Stimulated activated CD8-positive, alpha-beta memory T cell treated with anti-CD3 and anti-CD28 coated beads, Interleukin-7, amount 100 ng/mL, for 48 hours (primary cell): ENCODE measurements at regions not wholly inside any gene's neighbourhood (a gene's known extent, or its start where the extent isn't known, plus 50 kb on each side); places are given as distances from the start of the nearest gene placed in this dataset.

ENCODE experiments used
- DNase-seq, 2 donors: peaks; one replicate each; pipeline ENCODE4 v3.0.0-alpha.2; 2020; ENCODE audit warnings: low read depth in 1 of 2; ENCODE audit errors: extremely low read depth in 1 of 2

DNA sequence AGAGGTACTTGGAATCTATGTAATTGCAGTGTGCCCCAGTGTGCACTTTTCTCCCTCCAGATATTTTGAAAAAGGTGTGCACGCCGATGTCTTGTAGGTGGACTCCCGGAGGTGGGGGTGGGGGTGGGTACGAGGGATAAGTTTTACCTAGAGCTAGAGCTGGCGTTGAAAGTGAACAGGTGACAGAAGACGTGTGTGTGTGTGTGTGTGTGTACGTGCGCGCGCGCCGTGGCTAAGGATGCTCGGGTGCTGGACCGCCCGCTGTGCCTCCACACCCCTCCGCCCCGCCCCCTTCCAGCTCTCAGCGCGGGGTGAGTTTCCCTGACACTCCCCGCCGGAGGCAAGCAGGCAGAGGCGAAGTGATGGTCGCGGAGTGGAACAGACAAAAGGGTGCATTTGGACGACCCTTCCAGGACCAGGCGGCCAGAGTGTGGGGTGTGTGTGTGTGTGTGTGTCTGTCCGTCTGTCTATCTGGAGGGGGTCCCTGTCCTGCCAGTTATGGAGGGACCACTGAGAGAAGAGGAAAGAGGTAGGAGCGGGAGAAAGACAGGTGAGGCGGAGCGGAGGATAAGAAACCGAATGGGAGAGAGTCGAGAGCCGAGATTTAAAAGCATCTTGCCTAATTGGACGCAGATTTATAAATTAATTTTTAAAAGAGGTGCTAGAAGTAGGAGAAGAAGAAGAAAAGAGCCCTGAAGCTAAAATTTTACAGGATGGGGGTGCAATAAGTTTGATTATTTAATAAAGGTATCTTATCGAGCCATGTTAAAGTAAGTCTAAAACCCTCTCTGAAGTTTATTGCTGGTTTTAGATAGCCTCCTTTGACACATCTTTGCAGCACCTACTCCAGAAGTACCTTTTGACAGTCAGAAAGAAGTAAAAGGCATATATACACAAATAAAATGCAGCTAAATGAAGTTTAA lies 335.8 kb upstream of the THRB start:
- DNase-seq, result no peak

- DNase-seq, result no peak
Observed at GRCh38 chr3:24831221-24831620, 336.6 kb upstream of the THRB start.

GRCh38 chr3:24832891-24833290 lies 338.2 kb upstream of the THRB start:
- no peak for DNase-seq

DNA sequence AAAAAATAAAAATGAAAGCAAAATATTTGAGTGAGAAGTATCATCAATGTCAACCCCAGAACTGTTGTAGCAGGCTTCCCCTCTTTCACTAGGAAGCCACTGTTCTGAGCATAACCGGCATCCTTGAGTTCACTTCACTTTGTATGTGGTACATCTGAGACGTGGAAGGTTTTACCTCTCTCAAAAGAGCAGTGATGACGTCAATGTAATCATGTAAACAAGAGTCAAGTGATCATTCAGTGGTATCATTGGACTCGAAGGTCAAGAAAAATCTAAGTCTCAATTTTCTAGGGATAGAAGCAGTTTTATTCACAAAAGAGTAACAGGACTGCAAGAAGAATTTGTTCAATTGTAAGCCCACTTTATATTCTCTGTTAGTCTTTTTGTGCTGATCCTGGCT lies 339.8 kb upstream of the THRB start:
- DNase-seq, result no peak

GRCh38 chr3:24835510-24835909 lies 340.9 kb upstream of the THRB start:
- no peak for DNase-seq

DNA sequence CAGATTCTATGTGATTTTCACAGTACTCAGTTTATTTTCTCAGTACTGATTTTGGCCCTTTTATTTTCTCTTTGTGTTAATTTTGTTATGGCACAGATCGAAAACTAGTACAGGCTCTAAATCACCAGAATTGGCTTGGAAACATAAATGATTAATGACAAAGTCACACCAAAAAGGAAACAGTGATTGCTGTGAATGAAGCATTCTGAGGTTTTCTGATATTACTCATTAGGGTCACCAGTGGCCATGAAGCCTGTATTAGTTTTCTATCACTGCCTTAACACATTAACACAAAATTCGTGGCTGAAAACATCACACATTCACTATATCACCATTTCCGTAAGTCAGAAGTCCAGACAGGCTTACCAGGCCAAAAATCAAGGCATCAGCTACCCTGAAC lies 343.0 kb upstream of the THRB start:
- DNase-seq, result no peak

DNA sequence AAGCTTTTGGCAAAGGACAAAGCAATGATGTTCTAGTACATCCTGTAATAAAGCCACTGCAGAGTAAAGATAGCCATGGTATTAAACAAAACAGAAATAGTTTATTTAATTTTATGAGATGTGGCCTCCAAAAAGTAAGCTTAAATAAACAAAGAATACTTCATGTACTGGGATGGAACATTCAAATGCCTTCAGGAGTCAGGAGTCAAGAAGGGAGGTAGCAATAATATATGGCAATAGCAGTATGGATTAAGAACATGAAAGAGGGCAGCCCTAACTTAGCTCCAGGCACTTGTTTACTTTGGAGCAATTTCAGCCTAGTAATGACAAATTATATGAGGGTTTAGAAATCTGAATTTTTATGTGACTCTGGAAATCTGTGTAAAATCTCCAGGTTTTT lies 343.9 kb upstream of the THRB start:
- no peak for DNase-seq

DNA sequence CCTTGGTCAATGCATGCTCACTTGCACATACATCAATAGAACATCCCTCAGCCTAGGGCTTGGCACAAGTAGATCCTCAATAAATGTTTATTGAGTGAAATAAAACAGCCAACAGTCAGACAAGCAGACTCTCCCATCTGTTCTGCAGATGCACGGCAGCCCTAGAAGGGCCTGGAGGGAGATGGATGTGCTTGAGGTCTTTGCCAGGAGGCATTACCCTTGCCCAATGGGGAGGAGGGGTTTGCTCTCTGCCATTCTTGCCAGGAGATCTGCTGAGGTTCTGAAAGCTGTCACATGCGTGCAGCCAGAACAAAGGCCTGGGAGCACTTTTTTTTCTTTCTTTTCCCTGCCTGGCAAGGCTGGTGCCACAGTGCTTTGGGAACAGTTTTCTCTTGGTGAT lies 349.3 kb upstream of the THRB start:
- no peak for DNase-seq

GRCh38 chr3:24845524-24846155 lies 351.0 kb upstream of the THRB start:
- DNase-seq, result no peak

DNA sequence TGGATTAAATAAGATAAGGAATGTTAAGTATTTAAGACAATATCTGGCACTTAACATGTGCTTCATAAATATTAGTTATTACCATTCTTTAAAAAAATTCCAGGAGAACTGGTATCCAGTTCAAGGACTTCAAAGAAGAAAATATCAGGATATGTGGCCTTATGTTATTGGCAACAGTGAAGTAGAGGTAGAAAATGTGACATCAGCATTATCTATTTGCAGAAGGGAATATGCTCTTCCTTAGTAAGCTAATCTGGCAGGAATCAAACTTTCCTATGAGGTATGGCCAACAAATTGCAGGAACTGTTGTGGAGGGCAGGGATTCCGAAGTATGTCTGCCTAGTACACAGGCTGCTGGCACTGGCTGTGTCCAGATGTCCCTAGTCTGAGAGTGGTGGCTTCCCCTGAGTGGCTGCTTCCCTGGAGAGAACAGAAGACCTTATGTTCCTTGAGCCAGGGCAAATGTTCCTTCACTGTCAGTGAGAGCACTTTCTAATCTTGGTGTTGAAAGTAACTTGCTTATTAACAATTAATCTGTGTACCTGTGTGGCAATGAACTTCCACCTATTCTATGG lies 351.7 kb upstream of the THRB start:
- DNase-seq, result no peak

GRCh38 chr3:24850245-24850644 lies 355.6 kb upstream of the THRB start:
- DNase-seq, result no peak

DNA sequence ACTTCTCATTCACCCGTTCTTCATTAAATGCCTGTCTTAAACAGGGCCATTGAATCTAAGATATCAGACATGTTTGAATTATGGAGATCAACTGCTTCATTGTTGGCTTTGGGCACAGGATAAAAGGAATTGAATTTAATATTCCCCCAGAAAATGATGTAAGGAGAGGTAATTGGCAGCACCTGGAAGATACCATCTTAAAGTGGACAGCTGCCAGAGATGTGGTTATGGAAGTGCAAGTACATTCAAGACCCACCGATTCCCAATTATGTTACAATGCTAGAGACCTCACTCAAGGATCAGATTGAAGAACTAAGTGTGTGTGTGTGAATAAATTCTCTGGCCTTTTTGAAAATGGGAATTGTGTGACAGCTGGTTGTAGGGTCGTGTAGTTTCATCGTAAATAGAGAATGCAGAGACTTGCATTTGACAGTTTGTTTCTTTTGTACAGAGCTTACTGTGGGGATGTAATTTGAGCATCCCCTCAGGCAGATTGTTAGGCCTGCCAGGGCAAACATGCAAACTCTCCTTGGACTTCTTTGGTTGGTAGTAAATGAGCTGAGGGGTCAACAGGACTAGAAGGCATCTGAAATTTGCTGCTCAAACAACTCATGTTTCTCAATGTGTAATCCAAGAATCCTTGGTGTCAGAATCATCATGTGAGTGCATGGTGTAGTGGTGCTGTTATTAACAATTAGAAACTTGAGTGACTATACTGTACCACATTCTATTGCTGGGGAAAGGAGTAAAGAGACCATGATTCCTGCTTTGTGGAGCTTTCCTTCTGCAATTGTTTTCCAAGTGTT lies 359.2 kb upstream of the THRB start:
- DNase-seq, result no peak

DNA sequence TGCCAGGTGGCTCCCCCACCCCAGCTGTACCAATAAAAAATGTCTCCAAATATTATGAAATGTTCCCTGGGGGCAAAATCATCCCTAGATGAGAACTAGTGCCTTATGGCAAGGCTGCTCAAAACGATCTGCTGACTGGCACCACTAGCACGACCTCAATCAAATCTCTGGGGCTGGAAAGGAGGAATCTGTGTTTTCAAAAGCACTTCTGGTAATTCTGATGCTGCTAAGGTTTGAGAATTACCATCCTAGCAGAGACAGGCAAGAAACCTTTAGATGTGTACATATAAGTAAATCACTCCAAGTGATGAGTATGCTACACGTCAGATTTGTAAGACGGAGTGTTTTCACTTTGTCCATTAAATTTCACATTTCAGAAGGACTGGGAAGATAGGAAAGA lies 360.1 kb upstream of the THRB start:
- no peak for DNase-seq

GRCh38 chr3:24857945-24858344 lies 363.3 kb upstream of the THRB start:
- DNase-seq, result no peak

- DNase-seq, result no peak
Observed at GRCh38 chr3:24863215-24863614, 368.6 kb upstream of the THRB start.

DNA sequence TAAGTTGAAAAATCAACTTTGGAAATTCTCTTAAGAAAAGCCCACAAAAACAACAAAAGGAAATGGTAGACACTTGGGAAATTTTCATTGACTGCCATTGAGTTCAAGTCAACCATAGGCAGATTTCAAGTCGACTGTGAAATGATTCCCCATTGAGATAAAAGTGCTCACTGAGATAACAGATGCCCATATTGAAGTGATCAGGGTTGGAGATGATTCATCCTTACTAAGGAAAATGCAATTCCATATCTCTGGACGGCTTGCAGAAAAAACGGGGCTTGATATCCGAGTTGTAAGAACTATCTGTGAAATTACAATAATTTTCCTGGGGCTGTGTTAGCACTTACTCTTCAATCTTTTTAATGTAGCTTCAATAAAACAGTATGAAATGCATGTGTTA lies 373.1 kb upstream of the THRB start:
- DNase-seq, result no peak

GRCh38 chr3:24881239-24881638 lies 386.6 kb upstream of the THRB start:
- DNase-seq, result no peak

- DNase-seq, result no peak
Observed at GRCh38 chr3:24886501-24886900, 391.9 kb upstream of the THRB start.

- no peak for DNase-seq
Observed at GRCh38 chr3:24890012-24890411, 395.4 kb upstream of the THRB start.

- no peak for DNase-seq
Observed at GRCh38 chr3:24899373-24899772, 404.7 kb upstream of the THRB start.

DNA sequence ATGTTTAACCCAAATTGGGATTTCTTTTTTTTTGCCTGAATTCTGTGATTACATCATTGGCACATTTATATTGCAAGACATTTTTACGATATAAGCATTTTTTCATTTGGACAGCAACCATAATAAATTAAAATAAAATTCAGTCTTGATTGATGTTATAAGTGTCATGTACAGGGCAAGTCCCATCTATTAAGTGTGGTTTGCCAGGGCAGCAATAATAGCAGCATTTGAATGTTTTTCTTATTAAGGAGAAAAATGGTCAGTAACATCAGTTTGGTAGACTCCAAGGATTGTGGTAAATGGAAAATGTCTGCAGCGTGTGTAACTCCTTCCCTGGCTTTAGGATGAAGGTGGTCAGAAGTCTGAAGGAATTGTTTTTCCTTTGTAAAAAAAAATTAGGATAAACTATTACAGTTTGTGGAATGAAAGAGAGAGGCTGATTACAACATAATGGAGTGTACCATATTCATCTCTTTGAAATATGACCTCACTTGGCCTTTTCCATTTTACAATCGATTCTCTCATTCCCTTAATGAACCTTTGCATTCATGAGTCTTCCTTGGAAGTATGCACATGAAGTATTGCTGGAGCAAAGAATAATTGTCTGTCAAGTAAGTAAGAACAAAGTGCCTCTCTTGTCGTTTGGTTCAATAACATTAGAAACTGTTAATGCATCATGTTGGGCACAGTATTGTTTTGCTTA lies 405.4 kb upstream of the THRB start:
- no peak for DNase-seq
